ENCODE measurements at regions not wholly inside any gene's neighbourhood (a gene's known extent, or its start where the extent isn't known, plus 50 kb on each side); places are given as distances from the start of the nearest gene placed in this dataset.

DNA sequence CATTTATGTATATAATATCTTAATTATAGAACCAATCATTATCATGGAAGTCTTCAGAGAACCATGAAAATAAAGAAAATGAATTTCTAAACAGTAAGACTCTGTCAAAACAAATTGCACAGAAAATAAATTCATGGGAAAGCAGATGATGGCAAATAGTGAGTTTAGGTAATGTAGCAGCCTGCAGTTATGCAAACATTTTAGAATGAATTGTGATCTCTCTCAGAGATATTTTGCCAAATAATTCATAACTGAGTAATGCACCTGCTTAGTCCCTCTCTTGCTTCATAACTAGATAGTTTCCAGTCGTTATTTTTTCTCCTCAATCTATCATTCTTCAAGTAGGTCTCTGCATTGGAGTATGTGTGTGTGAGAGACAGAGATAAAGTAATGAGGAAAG lies 492.7 kb upstream of the THBS1 start:
- TF ChIP-seq, protein P1, sequence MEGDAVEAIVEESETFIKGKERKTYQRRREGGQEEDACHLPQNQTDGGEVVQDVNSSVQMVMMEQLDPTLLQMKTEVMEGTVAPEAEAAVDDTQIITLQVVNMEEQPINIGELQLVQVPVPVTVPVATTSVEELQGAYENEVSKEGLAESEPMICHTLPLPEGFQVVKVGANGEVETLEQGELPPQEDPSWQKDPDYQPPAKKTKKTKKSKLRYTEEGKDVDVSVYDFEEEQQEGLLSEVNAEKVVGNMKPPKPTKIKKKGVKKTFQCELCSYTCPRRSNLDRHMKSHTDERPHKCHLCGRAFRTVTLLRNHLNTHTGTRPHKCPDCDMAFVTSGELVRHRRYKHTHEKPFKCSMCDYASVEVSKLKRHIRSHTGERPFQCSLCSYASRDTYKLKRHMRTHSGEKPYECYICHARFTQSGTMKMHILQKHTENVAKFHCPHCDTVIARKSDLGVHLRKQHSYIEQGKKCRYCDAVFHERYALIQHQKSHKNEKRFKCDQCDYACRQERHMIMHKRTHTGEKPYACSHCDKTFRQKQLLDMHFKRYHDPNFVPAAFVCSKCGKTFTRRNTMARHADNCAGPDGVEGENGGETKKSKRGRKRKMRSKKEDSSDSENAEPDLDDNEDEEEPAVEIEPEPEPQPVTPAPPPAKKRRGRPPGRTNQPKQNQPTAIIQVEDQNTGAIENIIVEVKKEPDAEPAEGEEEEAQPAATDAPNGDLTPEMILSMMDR (IDR thresholded peaks at IDR 0.05; ENCODE audit: low read depth, low read length), result no peak
- TF ChIP-seq EZH2phosphoT487 (IDR thresholded peaks at IDR 0.05; ENCODE audit: low read depth), result no peak

All from OCI-LY3 (cell line).